ENCODE measurements at regions not wholly inside any gene's neighbourhood (a gene's known extent, or its start where the extent isn't known, plus 50 kb on each side); places are given as distances from the start of the nearest gene placed in this dataset.

GRCh38 chr5:137567226-137567625 is 68.1 kb upstream of the SPOCK1 start:
- intact Hi-C loops (cut with micrococcal nuclease) = no loop called here
- no peaks in the 10 kb centered on the region for H3K36me3 Mint-ChIP-seq (ENCODE audit: low read depth)
- H3K9me3 Mint-ChIP-seq = no peaks in the 10 kb centered on the region
- CTCF ChIA-PET = no interaction called here
- no peak overlapping the region for H3K4me3 Mint-ChIP-seq
- H3K27ac Mint-ChIP-seq = no peak overlapping the region
- no peak for DNase-seq
- no peaks in the 10 kb centered on the region for H3K4me1 Mint-ChIP-seq (ENCODE audit: low read depth)
- peaks cover 11% of the 10 kb centered on the region for H3K27me3 Mint-ChIP-seq (ENCODE audit: low read depth)

GRCh38 chr5:137566780-137567179 is 67.7 kb upstream of the SPOCK1 start:
- Mint-ChIP-seq H3K27ac (no peak overlapping the region), H3K36me3 (ENCODE audit: low read depth) (no peaks in the 10 kb centered on the region), H3K4me3 (no peak overlapping the region), H3K4me1 (ENCODE audit: low read depth) (no peaks in the 10 kb centered on the region), H3K9me3 (no peaks in the 10 kb centered on the region), H3K27me3 (ENCODE audit: low read depth) (peaks cover 11% of the 10 kb centered on the region)
- DNase-seq = no peak
- intact Hi-C loops (cut with micrococcal nuclease) = no loop called here
- CTCF ChIA-PET = no interaction called here

GRCh38 chr5:137566118-137566541 is 67.0 kb upstream of the SPOCK1 start:
- intact Hi-C loops (cut with micrococcal nuclease) = no loop called here
- CTCF ChIA-PET = no interaction called here
- H3K36me3 Mint-ChIP-seq (ENCODE audit: low read depth) = no peaks in the 10 kb centered on the region
- H3K27me3 Mint-ChIP-seq (ENCODE audit: low read depth) = peaks cover 11% of the 10 kb centered on the region
- DNase-seq = no peak
- H3K27ac Mint-ChIP-seq = no peak overlapping the region
- no peaks in the 10 kb centered on the region for H3K4me1 Mint-ChIP-seq (ENCODE audit: low read depth)
- no peaks in the 10 kb centered on the region for H3K9me3 Mint-ChIP-seq
- H3K4me3 Mint-ChIP-seq = no peak overlapping the region

GRCh38 chr5:137565450-137565849 is 66.3 kb upstream of the SPOCK1 start:
- H3K9me3 Mint-ChIP-seq = no peaks in the 10 kb centered on the region
- no peak for DNase-seq
- CTCF ChIA-PET = interaction anchor here (0.7 kb wide), 1 partner anchor 33 kb away, joined by 3 read pairs; no protein-coding TSS in a partner anchor
- no peaks in the 10 kb centered on the region for H3K36me3 Mint-ChIP-seq (ENCODE audit: low read depth)
- H3K27ac Mint-ChIP-seq = no peak overlapping the region
- peaks cover 11% of the 10 kb centered on the region for H3K27me3 Mint-ChIP-seq (ENCODE audit: low read depth)
- intact Hi-C loops (cut with micrococcal nuclease) = no loop called here
- no peaks in the 10 kb centered on the region for H3K4me1 Mint-ChIP-seq (ENCODE audit: low read depth)
- no peak overlapping the region for H3K4me3 Mint-ChIP-seq

GRCh38 chr5:137564398-137564961 is 65.4 kb upstream of the SPOCK1 start:
- Mint-ChIP-seq H3K4me1 (ENCODE audit: low read depth) (no peaks in the 10 kb centered on the region), H3K4me3 (no peak overlapping the region), H3K27me3 (ENCODE audit: low read depth) (peaks cover 11% of the 10 kb centered on the region), H3K36me3 (ENCODE audit: low read depth) (no peaks in the 10 kb centered on the region), H3K27ac (no peak overlapping the region), H3K9me3 (no peaks in the 10 kb centered on the region)
- intact Hi-C loops (cut with micrococcal nuclease) = no loop called here
- no peak for DNase-seq
- CTCF ChIA-PET = interaction anchor here (0.7 kb wide), 1 partner anchor 34 kb away, joined by 3 read pairs; no protein-coding TSS in a partner anchor

GRCh38 chr5:137563646-137564397 is 64.7 kb upstream of the SPOCK1 start:
- no peak for DNase-seq
- intact Hi-C loops (cut with micrococcal nuclease) = no loop called here
- H3K9me3 Mint-ChIP-seq = no peaks in the 10 kb centered on the region
- H3K36me3 Mint-ChIP-seq (ENCODE audit: low read depth) = no peaks in the 10 kb centered on the region
- H3K4me1 Mint-ChIP-seq (ENCODE audit: low read depth) = no peaks in the 10 kb centered on the region
- H3K4me3 Mint-ChIP-seq = no peak overlapping the region
- CTCF ChIA-PET = no interaction called here
- H3K27ac Mint-ChIP-seq = no peak overlapping the region
- peaks cover 11% of the 10 kb centered on the region for H3K27me3 Mint-ChIP-seq (ENCODE audit: low read depth)

- Mint-ChIP-seq H3K36me3 (ENCODE audit: low read depth) (no peaks in the 10 kb centered on the region), H3K4me3 (no peak overlapping the region), H3K27me3 (ENCODE audit: low read depth) (peaks cover 11% of the 10 kb centered on the region), H3K27ac (no peak overlapping the region), H3K4me1 (ENCODE audit: low read depth) (no peaks in the 10 kb centered on the region), H3K9me3 (no peaks in the 10 kb centered on the region)
- CTCF ChIA-PET = no interaction called here
- DNase-seq = no peak
- intact Hi-C loops (cut with micrococcal nuclease) = no loop called here
Observed at GRCh38 chr5:137563301-137563645, 64.1 kb upstream of the SPOCK1 start.

GRCh38 chr5:137561608-137562007 is 62.5 kb upstream of the SPOCK1 start:
- CTCF ChIA-PET = no interaction called here

GRCh38 chr5:137560420-137560819 is 61.3 kb upstream of the SPOCK1 start:
- Mint-ChIP-seq H3K27me3 (ENCODE audit: low read depth) (peaks cover 7% of the 10 kb centered on the region), H3K9me3 (no peaks in the 10 kb centered on the region), H3K4me3 (no peak overlapping the region), H3K4me1 (ENCODE audit: low read depth) (no peaks in the 10 kb centered on the region), H3K36me3 (ENCODE audit: low read depth) (no peaks in the 10 kb centered on the region), H3K27ac (no peak overlapping the region)
- CTCF ChIA-PET = no interaction called here
- intact Hi-C loops (cut with micrococcal nuclease) = no loop called here
- no peak for DNase-seq

More at GRCh38 chr5:137561608-137562007, 62.5 kb upstream of the SPOCK1 start:
- no peaks in the 10 kb centered on the region for H3K4me1 Mint-ChIP-seq (ENCODE audit: low read depth)
- no peak overlapping the region for H3K4me3 Mint-ChIP-seq
- no peak for DNase-seq
- H3K27ac Mint-ChIP-seq = no peak overlapping the region
- no peaks in the 10 kb centered on the region for H3K36me3 Mint-ChIP-seq (ENCODE audit: low read depth)
- intact Hi-C loops (cut with micrococcal nuclease) = no loop called here
- no peaks in the 10 kb centered on the region for H3K9me3 Mint-ChIP-seq
- H3K27me3 Mint-ChIP-seq (ENCODE audit: low read depth) = peaks cover 15% of the 10 kb centered on the region
